DMS153 treated with DMSO at 0.1 percent for 48 hours (cell line): ENCODE measurements at regions not wholly inside any gene's neighbourhood (a gene's known extent, or its start where the extent isn't known, plus 50 kb on each side); places are given as distances from the start of the nearest gene placed in this dataset.
"Not testable (repeated sequence)": the region's sequence is repeated elsewhere in the genome, so short reads cannot be mapped to it uniquely, and the experiment has no call there.

ENCODE experiments used
- DNase-seq: peaks from one replicate; lab custom pipeline; 2025; ENCODE audit not compliant: unreplicated experiment; lab: John Stamatoyannopoulos, UW

GRCh38 chr13:109336730-109337129 is 449.7 kb downstream of the IRS2 start:
- DNase-seq = no peak

GRCh38 chr13:109333893-109334651 is 452.3 kb downstream of the IRS2 start:
- DNase-seq = no peak

- peak; percentile 77 for DNase-seq
Observed at GRCh38 chr13:109332506-109333499, 453.6 kb downstream of the IRS2 start.

- peak; percentile 93 for DNase-seq
Observed at GRCh38 chr13:109331898-109332297, 454.5 kb downstream of the IRS2 start.

- no peak for DNase-seq
Observed at GRCh38 chr13:109331011-109331433, 455.4 kb downstream of the IRS2 start.

GRCh38 chr13:109330123-109330522 is 456.3 kb downstream of the IRS2 start:
- no peak for DNase-seq

- no peak for DNase-seq
Observed at GRCh38 chr13:109329175-109329574, 457.2 kb downstream of the IRS2 start.

- no peak for DNase-seq
Observed at GRCh38 chr13:109326601-109327000, 459.8 kb downstream of the IRS2 start.

- no peak for DNase-seq
Observed at GRCh38 chr13:109323338-109323737, 463.0 kb downstream of the IRS2 start.

- DNase-seq = no peak
Observed at GRCh38 chr13:109318945-109319590, 467.3 kb downstream of the IRS2 start.

- no peak for DNase-seq
Observed at GRCh38 chr13:109315481-109315880, 470.9 kb downstream of the IRS2 start.

GRCh38 chr13:109314101-109314500 is 472.3 kb downstream of the IRS2 start:
- no peak for DNase-seq

- DNase-seq = no peak
Observed at GRCh38 chr13:109312399-109312798, 474.0 kb downstream of the IRS2 start.

GRCh38 chr13:109311431-109311976 is 474.9 kb downstream of the IRS2 start:
- DNase-seq = not testable (repeated sequence)

- DNase-seq = peak; percentile 56
Observed at GRCh38 chr13:109309625-109310363, 476.6 kb downstream of the IRS2 start.

GRCh38 chr13:109307027-109307426 is 479.4 kb downstream of the IRS2 start:
- DNase-seq = no peak

GRCh38 chr13:109301726-109302125 is 484.7 kb downstream of the IRS2 start:
- DNase-seq = no peak

- no peak for DNase-seq
Observed at GRCh38 chr13:109301276-109301675, 485.1 kb downstream of the IRS2 start.

- DNase-seq = no peak
Observed at GRCh38 chr13:109297628-109298027, 488.8 kb downstream of the IRS2 start.

- DNase-seq = no peak
Observed at GRCh38 chr13:109293166-109293565, 493.2 kb downstream of the IRS2 start.
